GM21447 (cell line): ENCODE measurements at regions not wholly inside any gene's neighbourhood (a gene's known extent, or its start where the extent isn't known, plus 50 kb on each side); places are given as distances from the start of the nearest gene placed in this dataset.

Experiments used
- ATAC-seq: cut with Tn5 transposase; IDR thresholded peaks from one replicate; pipeline ENCODE4 v1.9.1; 2021; ENCODE audit not compliant: unreplicated experiment

DNA sequence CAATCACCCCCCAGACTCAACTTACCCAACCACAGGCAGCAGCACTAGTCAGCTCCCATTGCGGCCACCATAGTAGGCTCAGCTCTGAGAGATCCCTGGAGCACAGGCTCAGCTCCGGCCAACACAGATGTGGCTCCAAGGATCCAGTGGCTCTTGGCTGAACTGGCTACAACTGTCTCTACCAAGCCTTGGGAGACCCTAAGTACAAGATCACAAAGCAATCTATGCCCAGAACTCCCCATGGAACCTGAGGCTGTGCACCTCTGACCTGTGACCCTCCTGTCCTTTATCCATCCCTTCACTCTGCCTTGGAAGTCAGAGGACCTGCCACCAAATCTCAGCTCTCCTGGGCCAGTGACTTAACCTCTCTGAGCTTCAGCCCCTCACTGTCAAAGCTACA lies 61.8 kb upstream of the GJB5 start:
- no peak for ATAC-seq

DNA sequence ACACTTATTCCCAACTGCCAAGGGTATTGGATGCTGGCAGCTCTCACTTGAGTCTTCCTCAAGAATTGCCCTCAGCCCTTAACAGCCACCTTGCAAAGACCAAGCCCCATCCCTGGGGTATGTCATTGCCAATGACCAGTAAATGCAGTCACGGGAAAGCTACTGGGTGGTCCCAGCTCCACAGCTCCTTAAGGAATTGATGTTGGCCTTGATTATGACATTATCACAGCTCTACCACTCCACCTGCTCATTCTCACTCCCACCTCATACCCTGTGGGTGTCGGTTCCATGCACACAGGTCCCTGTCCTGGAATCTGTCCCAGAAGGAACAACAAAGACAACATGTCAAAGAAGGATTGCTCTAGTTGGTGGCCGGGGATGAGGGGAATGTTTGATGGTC lies 60.5 kb upstream of the GJB5 start:
- no peak for ATAC-seq

DNA sequence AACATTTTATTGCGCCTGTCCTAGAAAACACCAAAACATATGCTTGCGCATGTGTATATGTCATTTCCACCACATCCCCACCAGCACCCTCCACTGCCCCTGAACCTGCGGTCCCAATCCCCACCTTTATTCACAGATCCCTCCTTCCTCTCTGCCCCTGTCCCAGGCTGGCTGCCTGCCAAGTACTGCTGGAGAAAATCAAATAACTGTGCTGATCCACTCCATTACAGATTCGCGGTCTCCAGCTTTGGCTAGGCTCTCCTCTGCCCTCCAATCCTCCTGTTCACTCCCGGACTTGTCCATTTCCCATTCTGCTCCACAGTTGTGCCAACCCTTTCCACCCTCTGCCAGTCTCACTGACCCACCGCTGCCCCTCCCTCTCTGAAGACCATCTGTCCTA lies 59.3 kb upstream of the GJB5 start:
- ATAC-seq, result no peak

DNA sequence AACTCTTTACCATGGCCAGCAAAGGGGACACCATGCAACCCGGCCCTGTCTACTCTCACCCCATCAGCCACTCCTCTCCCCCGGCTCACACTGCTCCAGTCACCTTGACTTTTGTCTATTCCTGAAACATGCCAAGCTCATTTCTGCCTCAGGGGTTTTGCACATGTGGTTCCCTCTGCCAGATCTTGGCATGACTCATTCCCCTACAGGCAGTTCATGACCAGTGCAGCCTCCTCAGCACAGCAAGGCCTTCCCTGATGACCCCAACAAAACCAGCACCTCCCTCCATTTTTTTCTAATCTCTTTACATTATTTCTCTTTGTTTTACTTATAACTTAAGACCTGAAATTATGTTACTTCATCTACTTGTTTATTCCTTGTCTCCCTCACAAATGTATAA lies 58.6 kb upstream of the GJB5 start:
- ATAC-seq, result no peak

DNA sequence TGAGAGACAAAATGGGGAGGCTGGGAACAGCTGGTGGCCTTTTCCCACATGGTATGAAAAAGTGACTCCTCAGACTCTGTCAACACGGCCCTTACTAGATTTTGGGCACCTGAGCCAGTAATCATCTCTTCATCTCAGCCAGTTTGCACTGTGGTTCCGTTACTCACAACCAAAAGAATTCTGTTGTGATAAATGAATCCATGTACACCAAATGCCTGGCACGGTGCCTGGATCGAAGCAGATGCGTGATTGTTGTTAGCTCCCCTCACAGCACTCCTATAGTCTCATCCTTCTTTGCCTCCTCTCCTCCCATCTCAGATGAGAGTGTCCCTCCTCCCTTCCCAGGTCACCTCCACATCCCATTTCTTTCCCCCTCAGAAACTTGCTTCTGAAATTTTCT lies 57.9 kb upstream of the GJB5 start:
- no peak for ATAC-seq

DNA sequence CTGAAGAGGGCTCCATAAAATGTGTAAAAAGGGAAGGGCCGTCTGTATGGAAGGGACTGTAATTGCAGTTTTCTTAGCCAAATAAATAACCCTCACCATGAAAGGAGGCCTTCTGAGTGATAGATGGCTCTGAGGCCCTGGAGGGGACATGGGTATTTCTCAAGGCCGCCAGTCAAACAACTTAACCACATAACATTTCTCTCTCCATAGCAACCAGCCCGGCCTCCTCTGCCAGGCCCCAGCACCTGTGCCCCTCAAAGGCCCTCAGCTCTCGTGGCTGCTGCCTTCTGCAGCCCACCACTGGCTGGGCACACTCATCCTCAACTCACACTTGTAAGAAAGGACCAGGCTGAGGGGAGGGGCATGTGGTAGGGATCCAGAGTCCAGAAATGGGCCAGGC lies 57.0 kb upstream of the GJB5 start:
- ATAC-seq, result no peak

DNA sequence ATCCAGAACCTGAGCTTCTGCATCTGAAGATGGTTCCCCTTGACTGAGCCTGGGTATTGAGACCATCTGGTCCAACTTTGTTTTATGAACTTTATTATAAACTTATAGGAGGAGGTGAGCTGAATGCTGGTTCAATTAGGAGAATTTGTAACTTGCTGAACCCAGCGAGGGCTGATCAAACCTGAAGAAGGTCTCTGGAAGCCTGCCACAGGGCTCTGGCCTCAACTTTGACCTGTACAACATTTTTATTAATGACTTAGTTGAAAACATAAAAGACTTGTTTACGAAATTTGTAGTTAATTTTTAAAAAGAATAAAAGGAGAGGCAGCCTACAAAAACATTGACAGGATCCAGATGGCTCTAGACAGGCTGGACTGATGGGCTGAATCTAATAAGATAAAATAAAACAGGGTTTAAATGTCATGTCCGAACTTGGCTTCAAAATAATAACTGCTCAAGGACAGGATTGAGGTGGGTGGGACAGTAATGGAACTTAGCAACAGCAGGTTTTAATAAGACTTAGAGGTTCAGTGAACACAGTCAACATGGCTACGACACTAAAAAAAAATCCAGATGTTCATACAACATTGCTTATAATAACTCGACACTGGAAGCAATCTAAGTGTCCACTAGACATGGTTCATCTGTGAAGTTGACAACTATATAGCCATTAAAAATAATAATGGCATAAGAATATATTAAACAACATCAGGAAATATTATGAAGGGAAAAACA lies 53.4 kb upstream of the GJB5 start:
- ATAC-seq, result no peak
